ACC112 (cell line): ENCODE measurements at regions not wholly inside any gene's neighbourhood (a gene's known extent, or its start where the extent isn't known, plus 50 kb on each side); places are given as distances from the start of the nearest gene placed in this dataset.
"Not testable (repeated sequence)": the region's sequence is repeated elsewhere in the genome, so short reads cannot be mapped to it uniquely, and the experiment has no call there.

Experiments
- H2AFZ ChIP-seq: fragments of 200-600 bp; sonication (generic); one replicate; pipeline ENCODE4 v1.6.0; 2017; ENCODE audit warnings: antibody characterized with exemption, low read length; ENCODE audit not compliant: unreplicated experiment
- H3K27ac ChIP-seq: fragments of 200-600 bp; sonication (generic); 2 replicates; pipeline ENCODE4 v1.5.1; 2014; ENCODE audit warnings: low read depth, mild to moderate bottlenecking, antibody characterized with exemption, low read length, moderate library complexity
- H3K27me3 ChIP-seq: fragments of 200-600 bp; sonication (generic); 2 replicates; pipeline ENCODE4 v1.6.1; 2014; ENCODE audit warnings: mild to moderate bottlenecking, antibody characterized with exemption, low read length, moderate library complexity, mixed read lengths; ENCODE audit not compliant: insufficient read depth
- H3K36me3 ChIP-seq: fragments of 200-600 bp; sonication (generic); 2 replicates; pipeline ENCODE4 v1.6.1; 2016; ENCODE audit warnings: mild to moderate bottlenecking, antibody characterized with exemption, low read length, moderate library complexity, mixed read lengths; ENCODE audit not compliant: insufficient read depth
- H3K4me1 ChIP-seq: fragments of 200-600 bp; sonication (generic); one replicate; pipeline ENCODE4 v1.6.1; 2016; ENCODE audit warnings: low read length, mixed read lengths; ENCODE audit not compliant: insufficient read depth, unreplicated experiment, control insufficient read depth
- H3K4me3 ChIP-seq: fragments of 200-600 bp; sonication (generic); 2 replicates; pipeline ENCODE4 v1.5.1; 2014; ENCODE audit warnings: mild to moderate bottlenecking, low read depth, low read length
- H3K79me2 ChIP-seq: fragments of 200-600 bp; sonication (generic); one replicate; pipeline ENCODE4 v1.6.0; 2016; ENCODE audit warnings: low read length; ENCODE audit not compliant: control insufficient read depth, unreplicated experiment, insufficient read depth

- Histone ChIP-seq H3K36me3 (no peaks in the 10 kb centered on the region), H2AFZ (no peak overlapping the region), H3K27me3 (peaks cover 18% of the 10 kb centered on the region), H3K4me3 (no peak overlapping the region), H3K27ac (no peak overlapping the region), H3K79me2 (no peaks in the 10 kb centered on the region), H3K4me1 (no peaks in the 10 kb centered on the region)
These were observed 225.5 kb downstream of the PARM1 start for GRCh38 chr4:75158451-75158850.

- Histone ChIP-seq H3K4me3 (no peak overlapping the region), H3K27me3 (peaks cover 8% of the 10 kb centered on the region), H3K27ac (no peak overlapping the region), H2AFZ (no peak overlapping the region), H3K79me2 (no peaks in the 10 kb centered on the region), H3K4me1 (no peaks in the 10 kb centered on the region), H3K36me3 (no peaks in the 10 kb centered on the region)
These were observed 222.1 kb downstream of the PARM1 start for GRCh38 chr4:75154994-75155393.

- Histone ChIP-seq H3K27ac (no peak overlapping the region), H3K4me1 (no peaks in the 10 kb centered on the region), H3K4me3 (no peak overlapping the region), H3K27me3 (peaks cover under 1% of the 10 kb centered on the region; the same call in 1 of the 2 replicates), H3K36me3 (no peaks in the 10 kb centered on the region), H3K79me2 (no peaks in the 10 kb centered on the region), H2AFZ (no peak overlapping the region)
These were observed 213.3 kb downstream of the PARM1 start for GRCh38 chr4:75146223-75146622.

- H3K27me3 ChIP-seq, result no peaks in the 10 kb centered on the region
- no peak overlapping the region for H2AFZ ChIP-seq
- H3K36me3 ChIP-seq, result no peaks in the 10 kb centered on the region
- H3K4me1 ChIP-seq, result no peaks in the 10 kb centered on the region
- H3K27ac ChIP-seq, result no peak overlapping the region
- no peaks in the 10 kb centered on the region for H3K79me2 ChIP-seq
- H3K4me3 ChIP-seq, result no peak overlapping the region
These were observed 211.6 kb downstream of the PARM1 start for GRCh38 chr4:75144475-75144874.

GRCh38 chr4:75142850-75143249, 209.9 kb downstream of the PARM1 start:
- no peaks in the 10 kb centered on the region for H3K4me1 ChIP-seq
- no peak overlapping the region for H2AFZ ChIP-seq
- H3K27me3 ChIP-seq, result no peaks in the 10 kb centered on the region
- H3K36me3 ChIP-seq, result no peaks in the 10 kb centered on the region
- peak overlapping the region; percentile 48 for H3K27ac ChIP-seq
- no peak overlapping the region for H3K4me3 ChIP-seq
- H3K79me2 ChIP-seq, result no peaks in the 10 kb centered on the region

- Histone ChIP-seq H3K27me3 (no peaks in the 10 kb centered on the region), H3K4me1 (no peaks in the 10 kb centered on the region), H3K4me3 (no peak overlapping the region), H3K79me2 (no peaks in the 10 kb centered on the region), H3K27ac (peak overlapping the region; percentile 48), H3K36me3 (no peaks in the 10 kb centered on the region), H2AFZ (no peak overlapping the region)
These were observed 209.5 kb downstream of the PARM1 start for GRCh38 chr4:75142382-75142781.

- H3K36me3 ChIP-seq, result no peaks in the 10 kb centered on the region
- H3K4me1 ChIP-seq, result no peaks in the 10 kb centered on the region
- no peak overlapping the region for H2AFZ ChIP-seq
- no peak overlapping the region for H3K4me3 ChIP-seq
- no peaks in the 10 kb centered on the region for H3K27me3 ChIP-seq
- H3K27ac ChIP-seq, result no peak overlapping the region
- H3K79me2 ChIP-seq, result no peaks in the 10 kb centered on the region
These were observed 208.2 kb downstream of the PARM1 start for GRCh38 chr4:75141162-75141561.

- Histone ChIP-seq H2AFZ (no peak overlapping the region), H3K4me3 (no peak overlapping the region), H3K79me2 (no peaks in the 10 kb centered on the region), H3K27ac (no peak overlapping the region), H3K4me1 (no peaks in the 10 kb centered on the region), H3K36me3 (no peaks in the 10 kb centered on the region), H3K27me3 (no peaks in the 10 kb centered on the region; the same call in 1 of the 2 replicates)
These were observed 204.4 kb downstream of the PARM1 start for GRCh38 chr4:75137302-75137701.

- no peak overlapping the region for H2AFZ ChIP-seq
These were observed 202.3 kb downstream of the PARM1 start for GRCh38 chr4:75135068-75135825.

GRCh38 chr4:75126870-75127269, 194.0 kb downstream of the PARM1 start:
- H2AFZ ChIP-seq, H3K36me3 ChIP-seq, H3K79me2 ChIP-seq, H3K4me3 ChIP-seq, H3K27me3 ChIP-seq, H3K27ac ChIP-seq, H3K4me1 ChIP-seq: not testable (repeated sequence)

More at GRCh38 chr4:75135068-75135825, 202.3 kb downstream of the PARM1 start:
- H3K36me3 ChIP-seq, result no peaks in the 10 kb centered on the region
- H3K79me2 ChIP-seq, result no peaks in the 10 kb centered on the region
- H3K27me3 ChIP-seq, result no peaks in the 10 kb centered on the region; the same call in 1 of the 2 replicates
- H3K4me3 ChIP-seq, result no peak overlapping the region
- H3K27ac ChIP-seq, result no peak overlapping the region
- no peaks in the 10 kb centered on the region for H3K4me1 ChIP-seq

- no peak overlapping the region for H3K27ac ChIP-seq
- H3K4me1 ChIP-seq, result no peaks in the 10 kb centered on the region
- no peaks in the 10 kb centered on the region for H3K36me3 ChIP-seq
- no peak overlapping the region for H2AFZ ChIP-seq
- H3K27me3 ChIP-seq, result no peaks in the 10 kb centered on the region
- H3K4me3 ChIP-seq, result no peak overlapping the region
- H3K79me2 ChIP-seq, result no peaks in the 10 kb centered on the region
These were observed 193.1 kb downstream of the PARM1 start for GRCh38 chr4:75126058-75126457.
